ENCODE measurements at regions not wholly inside any gene's neighbourhood (a gene's known extent, or its start where the extent isn't known, plus 50 kb on each side); places are given as distances from the start of the nearest gene placed in this dataset.

DNA sequence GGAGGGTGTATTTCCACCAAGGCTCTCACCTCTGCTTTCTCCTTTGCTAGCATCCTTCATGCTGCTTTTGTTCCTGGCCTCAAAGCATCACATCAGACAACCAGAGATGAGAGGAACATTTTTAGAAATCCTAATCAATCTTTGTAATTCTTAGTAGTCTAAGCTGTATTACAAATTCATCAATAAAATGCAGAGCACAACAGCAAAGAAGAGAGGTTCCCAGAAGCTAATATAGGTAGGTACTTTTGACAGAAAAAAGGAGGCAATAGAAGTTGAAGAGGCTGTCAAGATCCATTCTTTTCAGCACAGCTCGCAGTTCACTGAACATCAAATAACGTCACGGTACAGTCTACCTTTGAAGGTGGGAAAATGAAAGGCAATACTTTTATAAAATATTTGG, 265.2 kb upstream of the SYT1 start:
- DNase-seq (ENCODE audit: extremely low spot score) = no peak
- POLR2A ChIA-PET = no interaction called here
- no peak for TF ChIP-seq TARDBP (IDR thresholded peaks at IDR 0.05)
- CTCF ChIA-PET = no interaction called here

DNA sequence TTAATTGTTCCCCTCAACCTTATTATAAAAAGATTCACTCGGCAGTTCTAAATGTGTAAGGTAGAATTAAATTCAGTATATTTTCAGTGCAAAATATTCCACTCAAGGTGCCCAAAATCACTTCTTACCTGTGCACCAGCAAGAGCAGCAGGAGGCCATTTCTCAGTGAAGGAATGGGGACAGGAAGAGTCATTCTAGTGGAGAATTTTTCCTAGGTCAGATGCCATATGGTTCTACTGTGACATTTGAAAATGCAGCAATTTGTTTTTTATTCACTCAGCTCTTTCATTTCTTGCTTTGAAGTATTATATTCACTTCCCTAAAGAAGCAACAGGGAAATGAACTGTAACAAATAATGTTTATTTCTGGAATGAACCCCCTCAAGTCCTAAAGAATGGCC, 264.0 kb upstream of the SYT1 start:
- POLR2A ChIA-PET = no interaction called here
- DNase-seq (ENCODE audit: extremely low spot score) = no peak
- CTCF ChIA-PET = no interaction called here
- TF ChIP-seq CTBP1 (IDR thresholded peaks at IDR 0.05; ENCODE audit: borderline replicate concordance) (no peak), SUZ12 (IDR thresholded peaks at IDR 0.05) (no peak), HDGF (IDR thresholded peaks at IDR 0.05; ENCODE audit: borderline replicate concordance) (no peak), L3MBTL2 (conservative IDR thresholded peaks at IDR 0.05) (no peak), SP1 (IDR thresholded peaks at IDR 0.05) (no peak), ARNT (IDR thresholded peaks at IDR 0.05) (no peak), FOXK2 (IDR thresholded peaks at IDR 0.05) (no peak)

- CTCF ChIA-PET = no interaction called here
- no peak for DNase-seq (ENCODE audit: extremely low spot score)
- TF ChIP-seq PKNOX1 (IDR thresholded peaks at IDR 0.05) (no peak), SP1 (IDR thresholded peaks at IDR 0.05) (no peak), FOXM1 (IDR thresholded peaks at IDR 0.05; ENCODE audit: borderline replicate concordance) (no peak), SUZ12 (IDR thresholded peaks at IDR 0.05) (no peak), FOXA1 (IDR thresholded peaks at IDR 0.05) (no peak), ELF4 (IDR thresholded peaks at IDR 0.05) (no peak)
- POLR2A ChIA-PET = no interaction called here
Measured at GRCh38 chr12:78611504-78611903, 253.1 kb upstream of the SYT1 start.

DNA sequence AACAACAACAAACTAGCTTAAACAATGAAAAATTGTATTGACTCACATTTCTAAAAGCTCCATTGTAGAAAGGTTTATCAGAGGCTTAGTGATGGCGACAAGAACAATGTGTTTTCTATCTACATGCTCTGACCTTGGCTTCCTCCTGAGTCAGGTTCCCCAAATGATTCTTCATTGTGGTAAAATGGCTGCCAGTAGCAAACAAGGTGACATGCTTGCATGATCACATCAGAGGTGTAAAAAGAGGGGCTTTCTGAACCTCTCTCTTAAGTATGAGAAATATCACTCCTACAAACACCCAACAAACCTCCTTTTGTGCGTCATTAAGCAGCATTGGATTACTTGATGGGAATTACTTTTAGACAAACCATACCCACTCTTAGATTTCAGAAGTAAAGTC, 252.4 kb upstream of the SYT1 start:
- ChIA-PET POLR2A (no interaction called here), CTCF (no interaction called here)
- TF ChIP-seq FOXK2 (IDR thresholded peaks at IDR 0.05) (no peak), BHLHE40 (IDR thresholded peaks at IDR 0.05; ENCODE audit: borderline replicate concordance) (no peak), LEF1 (IDR thresholded peaks at IDR 0.05; ENCODE audit: borderline replicate concordance) (no peak), PKNOX1 (IDR thresholded peaks at IDR 0.05) (no peak), L3MBTL2 (conservative IDR thresholded peaks at IDR 0.05) (no peak), FOXM1 (IDR thresholded peaks at IDR 0.05; ENCODE audit: borderline replicate concordance) (no peak), FOXA1 (IDR thresholded peaks at IDR 0.05) (no peak), TARDBP (IDR thresholded peaks at IDR 0.05) (no peak), ZNF384 (IDR thresholded peaks at IDR 0.05) (no peak), CTBP1 (IDR thresholded peaks at IDR 0.05; ENCODE audit: borderline replicate concordance) (no peak), NFRKB (IDR thresholded peaks at IDR 0.05) (no peak), HDGF (IDR thresholded peaks at IDR 0.05; ENCODE audit: borderline replicate concordance) (no peak), ARNT (IDR thresholded peaks at IDR 0.05) (no peak), SUZ12 (IDR thresholded peaks at IDR 0.05) (no peak), ELF4 (IDR thresholded peaks at IDR 0.05) (no peak), SP1 (IDR thresholded peaks at IDR 0.05) (no peak)
- DNase-seq (ENCODE audit: extremely low spot score) = no peak

DNA sequence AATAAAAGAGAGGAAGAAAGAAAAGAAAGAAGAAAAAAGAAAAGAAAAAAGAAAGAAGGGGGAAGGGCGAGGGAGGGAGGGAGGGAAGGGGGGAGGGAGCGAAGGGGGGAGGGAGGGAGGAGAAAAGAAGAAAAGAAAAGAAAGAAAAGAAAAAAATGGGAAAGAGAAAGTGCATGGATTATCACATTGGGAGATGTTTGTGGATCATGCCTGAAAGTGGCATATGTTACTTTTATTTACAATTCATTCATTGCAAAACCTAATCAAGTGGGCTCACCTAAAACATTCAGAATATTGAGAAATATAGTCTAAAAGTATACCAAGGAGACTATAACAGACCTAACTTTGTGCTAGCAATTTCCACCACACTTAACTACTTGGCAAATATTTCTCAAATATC, 246.9 kb upstream of the SYT1 start:
- CTCF ChIA-PET = no interaction called here
- POLR2A ChIA-PET = no interaction called here
- TF ChIP-seq NFRKB (IDR thresholded peaks at IDR 0.05) = no peak
- DNase-seq (ENCODE audit: extremely low spot score) = no peak

GRCh38 chr12:78622529-78623195, 241.9 kb upstream of the SYT1 start:
- DNase-seq (ENCODE audit: extremely low spot score) = no peak
- POLR2A ChIA-PET = no interaction called here
- CTCF ChIA-PET = no interaction called here
- TF ChIP-seq PKNOX1 (IDR thresholded peaks at IDR 0.05) (no peak), NFRKB (IDR thresholded peaks at IDR 0.05) (no peak), CTBP1 (IDR thresholded peaks at IDR 0.05; ENCODE audit: borderline replicate concordance) (no peak), SP1 (IDR thresholded peaks at IDR 0.05) (no peak), L3MBTL2 (conservative IDR thresholded peaks at IDR 0.05) (no peak)

- POLR2A ChIA-PET = no interaction called here
- CTCF ChIA-PET = no interaction called here
- TF ChIP-seq ARNT (IDR thresholded peaks at IDR 0.05) = no peak
- no peak for TF ChIP-seq SUZ12 (IDR thresholded peaks at IDR 0.05)
- no peak for TF ChIP-seq SP1 (IDR thresholded peaks at IDR 0.05)
- TF ChIP-seq ELF4 (IDR thresholded peaks at IDR 0.05) = no peak
- no peak for TF ChIP-seq HDGF (IDR thresholded peaks at IDR 0.05; ENCODE audit: borderline replicate concordance)
- no peak for DNase-seq (ENCODE audit: extremely low spot score)
Measured at GRCh38 chr12:78628491-78629100, 236.0 kb upstream of the SYT1 start.

All from HEK293T (cell line).